ENCODE measurements at regions not wholly inside any gene's neighbourhood (a gene's known extent, or its start where the extent isn't known, plus 50 kb on each side); places are given as distances from the start of the nearest gene placed in this dataset.

GRCh38 chr4:54547299-54548097 is 110.3 kb upstream of the KIT start:
- no peak for DNase-seq

GRCh38 chr4:54548098-54548620 is 109.6 kb upstream of the KIT start:
- DNase-seq, result no peak

- no peak for DNase-seq
Observed at GRCh38 chr4:54548831-54549460, 108.8 kb upstream of the KIT start.

GRCh38 chr4:54550395-54551171 is 107.2 kb upstream of the KIT start:
- no peak for DNase-seq

- no peak for DNase-seq
Observed at GRCh38 chr4:54553001-54553400, 104.8 kb upstream of the KIT start.

GRCh38 chr4:54554339-54554990 is 103.3 kb upstream of the KIT start:
- DNase-seq, result no peak

GRCh38 chr4:54556051-54556450 is 101.7 kb upstream of the KIT start:
- no peak for DNase-seq

GRCh38 chr4:54556587-54556986 is 101.2 kb upstream of the KIT start:
- DNase-seq, result no peak

GRCh38 chr4:54558889-54559677 is 98.7 kb upstream of the KIT start:
- DNase-seq, result no peak

GRCh38 chr4:54560513-54560912 is 97.2 kb upstream of the KIT start:
- DNase-seq, result no peak

- no peak for DNase-seq
Observed at GRCh38 chr4:54561940-54562339, 95.8 kb upstream of the KIT start.

GRCh38 chr4:54566608-54567007 is 91.1 kb upstream of the KIT start:
- no peak for DNase-seq

GRCh38 chr4:54567327-54567726 is 90.4 kb upstream of the KIT start:
- DNase-seq, result no peak

GRCh38 chr4:54568184-54568583 is 89.6 kb upstream of the KIT start:
- no peak for DNase-seq

- DNase-seq, result no peak
Observed at GRCh38 chr4:54570822-54571221, 86.9 kb upstream of the KIT start.

- no peak for DNase-seq
Observed at GRCh38 chr4:54571293-54572151, 86.2 kb upstream of the KIT start.

GRCh38 chr4:54572152-54572542 is 85.6 kb upstream of the KIT start:
- DNase-seq, result no peak

GRCh38 chr4:54574500-54574899 is 83.3 kb upstream of the KIT start:
- DNase-seq, result no peak

- DNase-seq, result no peak
Observed at GRCh38 chr4:54575919-54576318, 81.8 kb upstream of the KIT start.

- no peak for DNase-seq
Observed at GRCh38 chr4:54581807-54582206, 76.0 kb upstream of the KIT start.

GRCh38 chr4:54585321-54586000 is 72.3 kb upstream of the KIT start:
- no peak for DNase-seq
